ENCODE measurements at regions not wholly inside any gene's neighbourhood (a gene's known extent, or its start where the extent isn't known, plus 50 kb on each side); places are given as distances from the start of the nearest gene placed in this dataset.
"Not testable (repeated sequence)": the region's sequence is repeated elsewhere in the genome, so short reads cannot be mapped to it uniquely, and the experiment has no call there.

DNA sequence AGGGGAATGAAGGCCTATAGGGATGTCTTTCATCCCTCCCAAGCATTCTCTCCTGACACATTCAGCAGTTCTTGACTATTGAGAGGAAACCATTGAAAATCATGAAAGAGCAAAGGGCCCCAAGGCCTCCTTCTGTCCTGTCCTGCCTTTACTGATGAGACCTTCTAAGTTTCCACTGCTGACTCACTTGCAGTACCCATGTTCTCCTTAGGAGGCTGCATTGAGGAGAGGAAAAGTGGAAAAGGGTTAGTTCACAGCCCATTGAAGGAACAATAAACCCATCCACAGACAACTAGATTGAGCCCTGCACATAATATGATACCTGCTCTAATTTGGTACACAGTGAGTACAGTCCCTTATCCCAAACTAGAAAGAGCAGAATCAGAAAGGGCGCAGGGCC lies 115.1 kb upstream of the PNPLA4 start:
- H3K4me3 Mint-ChIP-seq: no peak overlapping the region
- no peaks in the 10 kb centered on the region for H3K36me3 Mint-ChIP-seq (ENCODE audit: low read depth)
- H3K9me3 Mint-ChIP-seq: peaks cover 3% of the 10 kb centered on the region
- peaks cover 14% of the 10 kb centered on the region for H3K4me1 Mint-ChIP-seq (ENCODE audit: low read depth)
- peaks cover 8% of the 10 kb centered on the region for H3K27me3 Mint-ChIP-seq
- H3K27ac Mint-ChIP-seq: no peak overlapping the region
- DNase-seq: no peak

DNA sequence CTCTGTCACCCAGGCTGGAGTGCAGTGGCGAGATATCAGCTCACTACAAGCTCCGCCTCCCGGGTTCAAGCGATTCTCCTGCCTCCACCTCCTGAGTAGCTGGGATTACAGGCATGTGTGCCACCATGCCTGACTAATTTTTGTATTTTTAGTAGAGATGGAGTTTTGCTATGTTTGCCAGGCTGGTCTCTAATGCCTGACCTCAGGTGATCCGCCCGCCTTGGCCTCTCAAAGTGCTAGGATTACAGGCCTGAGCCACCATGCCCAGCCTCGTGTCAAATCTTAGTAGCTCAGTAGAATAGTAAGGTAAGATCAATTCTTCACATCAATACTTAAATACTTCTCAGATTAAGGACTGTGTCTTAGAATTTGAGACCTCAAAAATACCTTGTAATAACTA lies 112.5 kb upstream of the PNPLA4 start:
- H3K27ac Mint-ChIP-seq; DNase-seq; H3K36me3 Mint-ChIP-seq (ENCODE audit: low read depth); H3K9me3 Mint-ChIP-seq; H3K4me3 Mint-ChIP-seq; H3K27me3 Mint-ChIP-seq: not testable (repeated sequence)
- peaks cover 23% of the 10 kb centered on the region for H3K4me1 Mint-ChIP-seq (ENCODE audit: low read depth)

DNA sequence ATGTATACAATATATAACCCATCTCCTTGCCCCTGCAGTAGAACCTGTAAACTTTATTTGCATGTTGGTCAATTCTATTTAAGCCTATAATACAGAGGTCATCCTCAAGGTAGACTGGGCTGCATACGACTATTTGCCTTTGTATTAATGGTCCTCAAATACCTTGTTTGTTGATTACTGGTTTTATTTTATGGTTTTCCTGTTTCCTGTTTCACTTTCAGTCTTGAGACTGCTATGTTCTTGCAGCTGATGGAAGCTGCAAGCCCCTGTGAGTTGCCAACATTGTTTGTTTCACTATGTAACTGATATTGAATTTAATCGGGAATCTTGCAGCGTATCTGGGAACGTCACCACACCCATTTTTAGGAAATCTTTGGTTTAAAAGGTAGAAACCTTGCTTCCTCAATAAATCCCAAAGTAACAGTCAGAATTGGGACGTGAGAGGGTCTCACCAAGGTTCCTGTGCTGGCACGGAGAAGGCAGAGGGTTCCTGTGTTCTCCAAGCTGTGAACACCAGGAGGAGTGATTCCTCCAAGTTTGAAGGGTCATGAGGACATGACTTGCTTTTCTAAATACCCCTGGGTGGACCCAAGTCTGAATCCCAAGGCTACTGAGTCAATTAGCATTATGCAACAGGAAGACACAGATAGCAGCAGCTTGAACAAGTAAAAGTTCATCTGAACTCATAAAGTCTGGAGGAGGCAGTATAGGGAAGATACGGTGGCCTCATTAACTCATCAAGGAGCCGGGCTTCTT lies 110.6 kb upstream of the PNPLA4 start:
- DNase-seq: no peak
- no peaks in the 10 kb centered on the region for H3K27me3 Mint-ChIP-seq
- peaks cover 23% of the 10 kb centered on the region for H3K4me1 Mint-ChIP-seq (ENCODE audit: low read depth)
- H3K27ac Mint-ChIP-seq: no peak overlapping the region
- H3K9me3 Mint-ChIP-seq: no peaks in the 10 kb centered on the region
- peak overlapping the region; percentile 48 for H3K4me3 Mint-ChIP-seq
- H3K36me3 Mint-ChIP-seq (ENCODE audit: low read depth): no peaks in the 10 kb centered on the region

DNA sequence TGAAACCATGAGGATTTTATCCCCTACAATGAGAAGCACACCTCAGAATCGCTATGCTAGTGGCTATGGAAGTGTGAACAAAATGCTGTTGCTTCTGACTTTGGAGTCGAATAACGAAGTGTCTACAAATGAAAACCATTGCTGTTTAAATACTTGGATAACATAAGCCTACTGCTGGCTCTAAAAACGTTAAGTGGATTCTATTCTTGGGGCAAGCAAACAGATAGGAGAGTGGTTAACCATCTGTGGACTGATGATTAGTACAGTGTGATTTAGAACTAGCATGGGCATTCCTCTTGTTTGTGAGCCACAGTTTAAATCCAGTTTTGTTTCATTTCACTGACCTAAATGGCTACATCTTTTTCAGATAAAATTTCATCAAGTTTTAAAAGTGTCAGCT lies 109.7 kb upstream of the PNPLA4 start:
- peaks cover 23% of the 10 kb centered on the region for H3K4me1 Mint-ChIP-seq (ENCODE audit: low read depth)
- no peak overlapping the region for H3K27ac Mint-ChIP-seq
- H3K36me3 Mint-ChIP-seq (ENCODE audit: low read depth): no peaks in the 10 kb centered on the region
- H3K4me3 Mint-ChIP-seq: no peak overlapping the region
- H3K9me3 Mint-ChIP-seq: no peaks in the 10 kb centered on the region
- no peaks in the 10 kb centered on the region for H3K27me3 Mint-ChIP-seq
- DNase-seq: no peak

DNA sequence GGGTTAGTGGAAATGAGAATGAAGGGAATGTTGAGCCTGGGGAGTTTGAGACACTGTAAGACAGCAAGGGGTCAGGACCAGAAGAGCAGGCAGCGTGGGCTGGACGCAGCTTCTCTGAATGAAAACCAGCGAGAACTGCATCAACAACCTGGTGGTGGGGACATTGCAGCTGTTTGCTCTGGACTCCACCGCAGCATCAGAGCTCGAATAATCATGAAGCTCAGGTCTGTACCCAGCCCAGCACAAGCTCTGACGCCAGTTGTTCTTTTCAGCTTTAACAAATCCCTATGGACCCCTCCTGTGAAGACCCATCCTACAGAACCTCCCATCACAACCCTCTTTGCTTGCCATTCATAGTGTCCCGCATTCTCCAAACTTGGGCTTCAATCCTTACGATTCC lies 106.8 kb upstream of the PNPLA4 start:
- Mint-ChIP-seq H3K27ac (no peak overlapping the region), H3K4me1 (ENCODE audit: low read depth) (peaks cover 23% of the 10 kb centered on the region), H3K27me3 (no peaks in the 10 kb centered on the region), H3K36me3 (ENCODE audit: low read depth) (no peaks in the 10 kb centered on the region), H3K9me3 (no peaks in the 10 kb centered on the region), H3K4me3 (no peak overlapping the region)
- no peak for DNase-seq

DNA sequence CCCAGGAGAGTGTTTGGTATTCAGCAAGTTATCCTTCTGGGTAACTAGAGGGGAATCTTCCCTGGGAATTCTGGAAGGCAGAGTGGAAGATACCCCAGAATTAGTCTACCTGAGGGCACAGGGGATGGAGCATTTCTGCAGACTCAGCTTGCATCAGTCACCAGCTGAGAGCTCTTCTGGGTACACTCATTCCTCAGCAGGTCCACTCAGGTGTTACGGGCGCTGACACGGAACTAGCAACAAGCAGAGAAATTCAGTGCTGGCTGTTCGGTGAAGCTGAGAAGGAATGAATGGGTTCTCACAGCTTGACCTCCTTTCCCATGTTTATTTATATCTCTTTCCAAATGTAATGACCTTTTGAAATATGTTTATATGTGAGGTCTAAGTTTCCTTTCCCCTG lies 106.0 kb upstream of the PNPLA4 start:
- Mint-ChIP-seq H3K9me3 (no peaks in the 10 kb centered on the region), H3K36me3 (ENCODE audit: low read depth) (no peaks in the 10 kb centered on the region), H3K27ac (no peak overlapping the region), H3K27me3 (no peaks in the 10 kb centered on the region), H3K4me3 (no peak overlapping the region), H3K4me1 (ENCODE audit: low read depth) (peaks cover 18% of the 10 kb centered on the region)
- DNase-seq: no peak

DNA sequence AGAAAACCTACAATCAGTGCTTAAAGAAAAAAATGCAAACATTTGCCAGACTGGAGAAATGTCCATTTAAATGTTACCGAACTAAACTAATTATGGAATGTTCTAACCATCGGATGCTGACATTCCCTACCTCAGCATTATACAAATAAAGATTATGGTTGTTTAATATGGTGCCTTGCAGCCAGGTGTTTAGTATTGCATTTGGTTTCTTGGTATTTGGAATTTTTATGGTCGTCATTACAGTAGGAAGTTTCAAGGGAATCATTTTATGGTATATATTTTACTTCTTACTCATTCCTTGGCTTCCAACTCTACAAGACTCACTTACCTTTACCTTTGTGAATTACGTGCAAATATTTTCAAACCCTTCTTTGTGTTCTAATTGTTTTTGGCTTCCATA lies 103.1 kb upstream of the PNPLA4 start:
- H3K4me1 Mint-ChIP-seq (ENCODE audit: low read depth): no peaks in the 10 kb centered on the region
- H3K27me3 Mint-ChIP-seq: no peaks in the 10 kb centered on the region
- no peak overlapping the region for H3K4me3 Mint-ChIP-seq
- no peak overlapping the region for H3K27ac Mint-ChIP-seq
- peaks cover 2% of the 10 kb centered on the region for H3K9me3 Mint-ChIP-seq
- no peak for DNase-seq
- no peaks in the 10 kb centered on the region for H3K36me3 Mint-ChIP-seq (ENCODE audit: low read depth)

DNA sequence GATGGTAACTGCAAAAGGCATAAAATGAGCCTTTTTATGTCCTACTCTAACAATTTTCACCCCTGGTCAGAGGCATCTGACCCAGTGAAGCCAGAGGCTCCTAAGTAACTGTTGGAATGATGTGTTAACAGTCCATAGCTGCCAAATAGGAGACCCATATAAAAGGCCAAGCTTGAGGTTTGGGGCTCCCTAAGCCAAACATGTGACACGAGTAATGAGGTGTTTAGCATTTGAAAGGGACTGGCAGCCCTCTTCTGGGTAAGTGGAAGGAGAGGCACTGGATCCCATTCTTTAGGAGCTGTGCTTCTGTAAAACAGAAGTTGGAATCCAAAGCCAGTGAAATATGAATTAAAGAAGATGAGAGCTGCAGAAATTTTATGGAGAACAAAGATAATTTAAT lies 100.6 kb upstream of the PNPLA4 start:
- Mint-ChIP-seq H3K9me3 (peaks cover 4% of the 10 kb centered on the region), H3K27ac (no peak overlapping the region), H3K4me1 (ENCODE audit: low read depth) (no peaks in the 10 kb centered on the region), H3K27me3 (no peaks in the 10 kb centered on the region), H3K36me3 (ENCODE audit: low read depth) (no peaks in the 10 kb centered on the region), H3K4me3 (no peak overlapping the region)
- DNase-seq: no peak

DNA sequence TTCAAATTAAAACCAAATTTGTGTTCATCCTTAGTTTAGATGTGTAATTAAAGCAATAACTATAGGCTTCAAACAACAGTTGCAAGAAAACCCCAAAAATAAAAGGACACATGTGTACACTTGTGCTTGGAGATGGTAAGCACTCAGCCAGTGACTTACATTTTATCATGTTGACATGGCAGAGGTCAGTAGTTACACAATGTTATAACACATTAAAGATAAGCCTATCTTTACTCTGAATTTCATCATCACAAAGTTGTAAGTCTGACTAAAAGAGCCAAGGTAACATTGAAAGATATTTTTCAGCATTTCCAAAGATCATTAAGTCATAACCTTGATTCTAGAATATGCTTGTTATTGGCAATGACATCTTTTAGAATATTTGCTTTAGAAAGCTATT lies 98.5 kb upstream of the PNPLA4 start:
- Mint-ChIP-seq H3K36me3 (ENCODE audit: low read depth) (no peaks in the 10 kb centered on the region), H3K4me1 (ENCODE audit: low read depth) (no peaks in the 10 kb centered on the region), H3K27me3 (no peaks in the 10 kb centered on the region), H3K9me3 (peaks cover 4% of the 10 kb centered on the region), H3K27ac (no peak overlapping the region), H3K4me3 (no peak overlapping the region)
- DNase-seq: no peak

DNA sequence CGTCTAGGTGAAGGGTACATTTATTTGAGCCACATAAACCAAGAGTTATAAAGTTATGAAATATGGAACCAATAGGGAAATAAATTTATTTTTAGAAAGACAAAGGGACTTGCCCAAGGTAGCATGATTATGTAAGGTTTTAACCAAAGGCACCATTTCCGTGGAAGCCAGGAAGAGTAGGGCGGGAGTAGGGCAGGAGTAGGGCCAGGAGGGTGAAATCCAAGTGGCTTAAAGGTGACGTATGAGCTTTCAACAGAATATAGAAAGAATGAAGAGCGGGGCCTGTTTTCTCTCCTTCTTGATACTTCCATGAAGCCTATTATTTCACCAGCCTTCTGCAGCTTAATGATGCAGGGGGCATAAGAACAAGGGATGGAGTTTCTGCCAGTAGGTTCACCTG lies 91.7 kb upstream of the PNPLA4 start:
- no peaks in the 10 kb centered on the region for H3K36me3 Mint-ChIP-seq (ENCODE audit: low read depth)

DNA sequence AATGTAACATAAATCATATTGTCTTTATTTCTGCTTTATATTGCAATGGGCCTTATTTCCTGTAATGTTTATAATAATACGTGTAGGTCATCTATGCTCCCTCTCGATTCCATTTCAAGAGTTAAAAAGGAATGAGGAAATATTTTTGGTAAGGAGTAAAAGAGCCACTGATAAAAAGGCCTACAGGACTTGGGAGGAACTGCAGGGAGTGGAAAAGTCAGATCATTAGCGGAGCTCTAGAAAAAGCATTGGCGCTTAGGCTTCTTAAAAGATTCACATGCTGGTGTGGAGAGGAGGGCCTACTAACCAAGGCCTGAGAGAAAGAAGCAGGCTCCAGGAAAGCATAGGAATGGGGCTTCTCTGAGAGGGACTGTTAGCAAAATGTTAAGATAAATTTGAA lies 82.9 kb upstream of the PNPLA4 start:
- Mint-ChIP-seq H3K4me1 (ENCODE audit: low read depth) (no peaks in the 10 kb centered on the region), H3K36me3 (ENCODE audit: low read depth) (no peaks in the 10 kb centered on the region), H3K27me3 (no peaks in the 10 kb centered on the region), H3K27ac (no peak overlapping the region), H3K4me3 (no peak overlapping the region), H3K9me3 (no peaks in the 10 kb centered on the region)
- DNase-seq: no peak

More for the DNA sequence above, 91.7 kb upstream of the PNPLA4 start:
- no peak overlapping the region for H3K4me3 Mint-ChIP-seq
- no peaks in the 10 kb centered on the region for H3K4me1 Mint-ChIP-seq (ENCODE audit: low read depth)
- H3K27ac Mint-ChIP-seq: no peak overlapping the region
- DNase-seq: no peak
- no peaks in the 10 kb centered on the region for H3K27me3 Mint-ChIP-seq
- peaks cover 2% of the 10 kb centered on the region for H3K9me3 Mint-ChIP-seq

DNA sequence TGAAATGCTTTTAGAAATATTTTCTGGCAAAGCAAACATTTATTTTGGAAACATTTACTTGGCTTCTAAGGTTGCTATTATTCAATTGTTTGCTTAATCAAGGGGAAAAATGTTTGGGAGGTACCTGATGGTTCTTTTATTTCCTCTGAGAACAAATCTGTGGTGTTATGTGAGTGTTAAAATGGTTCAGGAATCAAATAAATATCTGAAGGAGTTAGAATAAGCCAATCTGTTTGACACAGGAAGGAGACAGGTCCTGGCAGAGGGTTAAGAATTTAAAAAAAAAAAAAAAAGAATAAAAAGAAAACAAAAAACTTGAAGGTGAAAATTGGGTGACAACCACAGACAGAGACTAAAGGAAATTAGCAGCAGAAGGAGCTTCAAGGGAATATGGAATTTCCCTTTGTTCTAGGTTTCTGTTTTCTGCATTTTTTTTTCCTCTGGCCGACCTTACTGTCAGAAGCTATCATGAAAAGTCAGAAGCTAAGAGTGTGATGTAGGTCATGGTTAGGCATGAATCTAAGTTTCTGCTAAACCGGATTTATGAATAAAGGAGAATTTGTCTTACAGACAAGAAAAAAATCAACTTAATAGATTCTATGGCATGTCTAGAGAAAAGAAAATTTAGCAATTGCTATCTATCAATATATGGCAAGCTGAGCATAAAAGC lies 78.6 kb upstream of the PNPLA4 start:
- Mint-ChIP-seq H3K9me3 (no peaks in the 10 kb centered on the region), H3K4me1 (ENCODE audit: low read depth) (no peaks in the 10 kb centered on the region), H3K27ac (no peak overlapping the region), H3K4me3 (no peak overlapping the region), H3K27me3 (no peaks in the 10 kb centered on the region), H3K36me3 (ENCODE audit: low read depth) (no peaks in the 10 kb centered on the region)
- DNase-seq: no peak

DNA sequence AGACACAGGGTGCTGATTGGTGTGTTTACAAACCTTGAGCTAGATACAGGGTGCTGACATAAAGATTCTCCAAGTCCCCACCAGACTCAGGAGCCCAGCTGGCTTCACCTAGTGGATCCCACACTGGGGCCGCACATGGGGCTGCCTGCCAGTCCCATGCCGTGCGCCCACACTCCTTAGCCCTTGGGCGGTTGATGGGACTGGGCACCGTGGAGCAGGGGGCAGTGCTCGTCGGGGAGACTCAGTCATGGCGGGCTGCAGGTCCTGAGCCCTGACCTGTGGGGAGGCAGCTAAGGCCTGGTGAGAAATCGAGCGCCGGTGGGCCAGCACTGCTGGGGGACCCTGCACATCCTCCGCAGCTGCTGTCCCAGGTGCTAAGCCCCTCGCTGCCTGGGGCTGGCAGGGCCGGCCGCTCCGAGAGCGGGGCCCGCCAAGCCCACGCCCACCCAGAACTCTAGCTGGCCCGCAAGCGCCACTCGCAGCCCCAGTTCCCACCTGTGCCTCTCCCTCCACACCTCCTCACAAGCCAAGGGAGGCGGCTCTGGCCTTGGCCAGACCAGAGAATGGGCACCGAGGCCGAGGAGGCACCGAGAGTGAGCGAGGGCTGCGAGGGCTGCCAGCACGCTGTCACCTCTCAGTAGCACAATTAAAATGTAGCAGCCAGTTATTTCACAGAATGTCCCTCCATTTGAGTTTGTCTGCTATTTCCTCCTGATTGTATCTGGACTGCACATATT lies 76.1 kb upstream of the PNPLA4 start:
- no peak overlapping the region for H3K4me3 Mint-ChIP-seq
- H3K36me3 Mint-ChIP-seq (ENCODE audit: low read depth): no peaks in the 10 kb centered on the region
- no peak overlapping the region for H3K27ac Mint-ChIP-seq
- no peaks in the 10 kb centered on the region for H3K4me1 Mint-ChIP-seq (ENCODE audit: low read depth)
- H3K9me3 Mint-ChIP-seq: no peaks in the 10 kb centered on the region
- H3K27me3 Mint-ChIP-seq: no peaks in the 10 kb centered on the region
- no peak for DNase-seq

DNA sequence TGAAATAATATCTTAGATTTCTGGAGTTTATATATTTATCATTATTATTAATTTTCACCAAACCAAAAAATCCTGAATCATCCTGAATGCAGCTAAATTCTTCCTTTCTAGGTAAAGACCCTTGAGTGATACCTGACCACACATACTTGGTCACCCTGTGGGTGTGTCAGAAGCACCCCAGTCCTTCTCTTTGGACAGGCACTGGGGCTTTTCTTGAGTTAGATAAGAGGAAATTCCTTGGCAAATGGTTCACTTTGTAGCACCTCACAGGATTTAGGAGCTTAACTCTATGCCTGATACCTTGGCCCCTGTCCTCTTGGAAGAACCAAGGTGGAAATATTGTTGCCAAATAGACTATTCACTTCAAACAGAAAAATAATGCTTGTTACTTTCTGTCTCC lies 69.6 kb upstream of the PNPLA4 start:
- H3K36me3 Mint-ChIP-seq (ENCODE audit: low read depth): no peaks in the 10 kb centered on the region
- H3K9me3 Mint-ChIP-seq: no peaks in the 10 kb centered on the region
- DNase-seq: no peak
- no peak overlapping the region for H3K27ac Mint-ChIP-seq
- H3K27me3 Mint-ChIP-seq: no peaks in the 10 kb centered on the region
- no peaks in the 10 kb centered on the region for H3K4me1 Mint-ChIP-seq (ENCODE audit: low read depth)
- H3K4me3 Mint-ChIP-seq: no peak overlapping the region

DNA sequence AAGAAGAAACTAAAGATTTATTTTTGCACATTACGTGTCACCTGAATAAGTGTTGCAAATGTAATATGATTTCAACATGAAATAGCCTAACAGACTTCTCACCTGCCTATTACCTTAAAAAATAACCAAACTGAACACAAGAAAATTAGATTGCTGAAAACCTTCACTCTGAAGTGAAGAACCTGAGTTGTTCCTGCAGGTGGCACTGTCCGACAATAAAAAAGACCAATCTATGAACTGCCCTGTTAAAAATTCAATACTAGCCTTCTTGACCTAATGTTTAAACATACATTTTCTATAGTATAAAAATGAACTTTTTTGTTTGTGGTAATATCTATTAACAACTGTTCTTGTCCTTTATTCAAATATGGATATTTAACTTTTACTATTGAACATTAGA lies 69.2 kb upstream of the PNPLA4 start:
- Mint-ChIP-seq H3K9me3 (no peaks in the 10 kb centered on the region), H3K4me1 (ENCODE audit: low read depth) (no peaks in the 10 kb centered on the region), H3K27ac (no peak overlapping the region), H3K36me3 (ENCODE audit: low read depth) (no peaks in the 10 kb centered on the region), H3K27me3 (no peaks in the 10 kb centered on the region), H3K4me3 (no peak overlapping the region)
- no peak for DNase-seq
